ENCODE measurements at regions not wholly inside any gene's neighbourhood (a gene's known extent, or its start where the extent isn't known, plus 50 kb on each side); places are given as distances from the start of the nearest gene placed in this dataset.

GRCh38 chr10:108601851-108602250 is 1321.5 kb downstream of the XPNPEP1 start:
- no peak for TF ChIP-seq CTCF (IDR thresholded peaks at IDR 0.05; ENCODE audit: low read length)
- TF ChIP-seq EZH2 (IDR thresholded peaks at IDR 0.05; ENCODE audit: borderline replicate concordance, low read length) = no peak

Data from OCI-LY1 (cell line).